ENCODE measurements at regions not wholly inside any gene's neighbourhood (a gene's known extent, or its start where the extent isn't known, plus 50 kb on each side); places are given as distances from the start of the nearest gene placed in this dataset.
"Not testable (repeated sequence)": the region's sequence is repeated elsewhere in the genome, so short reads cannot be mapped to it uniquely, and the experiment has no call there.

DNA sequence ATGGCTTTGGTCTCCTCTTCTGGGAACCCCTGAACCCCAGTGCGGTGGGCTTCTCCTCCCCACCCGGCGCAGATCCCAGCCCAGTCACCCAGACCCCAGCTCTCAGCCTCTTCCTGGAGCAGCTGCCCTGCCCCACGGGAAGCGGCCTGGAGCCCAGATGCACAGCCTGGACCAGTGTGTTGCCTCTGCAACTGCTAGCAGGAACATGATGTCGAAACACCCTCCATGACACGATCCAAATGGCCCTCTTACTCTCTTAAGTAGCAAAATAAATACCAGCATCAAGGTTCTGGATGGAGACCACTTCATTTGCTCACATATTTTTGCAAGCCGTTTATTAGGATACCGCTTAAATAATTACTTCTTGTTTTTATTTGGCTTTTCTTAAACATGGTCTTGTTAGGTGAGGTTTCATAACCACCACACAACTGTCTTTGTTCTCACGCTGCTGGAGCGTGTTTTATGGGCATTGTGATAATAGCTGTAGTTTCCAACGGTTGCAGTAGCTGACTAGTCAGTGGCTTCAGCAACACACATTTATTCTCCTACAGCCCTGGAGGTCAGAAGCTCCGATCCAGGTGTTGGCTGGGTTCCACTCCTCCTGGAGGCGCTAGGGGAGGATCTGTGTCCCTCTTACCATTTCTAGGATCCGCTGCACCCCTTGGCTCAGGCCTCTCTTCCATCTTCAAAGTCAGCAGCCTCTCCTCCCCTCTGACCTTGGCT is 5453.9 kb upstream of the TPTE start:
- H3K27ac ChIP-seq; H3K36me3 ChIP-seq (ENCODE audit: control insufficient read depth, insufficient read depth, low read length); H3K4me2 ChIP-seq (ENCODE audit: low read length); H3K9me3 ChIP-seq (ENCODE audit: control insufficient read depth, low read length); H3K9ac ChIP-seq; H3K79me2 ChIP-seq; H3K27me3 ChIP-seq (ENCODE audit: control insufficient read depth, insufficient read depth, low read length); H3K4me1 ChIP-seq; H2AFZ ChIP-seq; H3K4me3 ChIP-seq (ENCODE audit: low read depth, low read length): not testable (repeated sequence)

DNA sequence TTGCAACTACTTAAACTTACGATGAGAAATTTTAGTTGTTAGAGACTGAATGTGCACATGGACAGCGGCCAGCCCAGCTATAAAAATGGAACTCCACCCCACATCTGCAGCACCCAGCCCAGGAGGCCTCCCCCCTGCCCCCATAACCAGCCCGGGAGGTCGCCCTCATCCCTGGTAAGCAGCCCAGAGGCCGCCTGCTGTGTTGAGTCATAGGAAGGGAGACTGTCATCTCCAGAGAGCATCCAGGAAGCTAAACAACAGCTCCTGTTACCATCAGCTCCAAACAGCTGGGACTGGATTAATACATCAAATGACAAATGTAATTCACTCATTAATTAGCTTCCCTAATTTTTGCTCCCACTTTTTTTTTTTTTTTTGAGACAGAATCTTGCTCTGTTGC is 5452.7 kb upstream of the TPTE start:
- H3K27ac ChIP-seq; H3K79me2 ChIP-seq; H3K9ac ChIP-seq; H3K4me2 ChIP-seq (ENCODE audit: low read length); H3K9me3 ChIP-seq (ENCODE audit: control insufficient read depth, low read length); H3K4me3 ChIP-seq (ENCODE audit: low read depth, low read length); H2AFZ ChIP-seq; H3K4me1 ChIP-seq; H3K36me3 ChIP-seq (ENCODE audit: control insufficient read depth, insufficient read depth, low read length); H3K27me3 ChIP-seq (ENCODE audit: control insufficient read depth, insufficient read depth, low read length): not testable (repeated sequence)

DNA sequence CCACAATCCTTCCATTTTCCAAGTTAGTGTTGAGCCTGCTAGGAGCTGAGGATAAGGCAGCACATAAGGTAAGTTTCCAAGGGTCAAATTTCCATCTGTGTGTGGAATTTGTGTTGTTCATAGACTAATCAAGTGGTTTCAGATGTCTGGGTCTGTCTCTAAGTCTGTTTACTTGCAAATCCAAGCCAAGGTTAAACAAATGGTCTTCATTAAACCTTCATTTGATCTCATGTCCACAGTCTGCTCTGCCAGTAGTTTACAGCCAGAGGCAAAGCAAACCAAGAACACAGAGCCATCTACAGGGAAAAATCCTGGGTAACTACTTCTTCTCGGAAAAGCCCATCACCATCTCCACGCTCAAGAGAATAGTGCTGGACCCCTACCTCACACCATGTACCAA is 5450.2 kb upstream of the TPTE start:
- H3K4me1 ChIP-seq; H3K36me3 ChIP-seq (ENCODE audit: control insufficient read depth, insufficient read depth, low read length); H3K9ac ChIP-seq; H3K4me2 ChIP-seq (ENCODE audit: low read length); H3K79me2 ChIP-seq; H3K9me3 ChIP-seq (ENCODE audit: control insufficient read depth, low read length); H3K4me3 ChIP-seq (ENCODE audit: low read depth, low read length); H3K27ac ChIP-seq; H3K27me3 ChIP-seq (ENCODE audit: control insufficient read depth, insufficient read depth, low read length); H2AFZ ChIP-seq: not testable (repeated sequence)

DNA sequence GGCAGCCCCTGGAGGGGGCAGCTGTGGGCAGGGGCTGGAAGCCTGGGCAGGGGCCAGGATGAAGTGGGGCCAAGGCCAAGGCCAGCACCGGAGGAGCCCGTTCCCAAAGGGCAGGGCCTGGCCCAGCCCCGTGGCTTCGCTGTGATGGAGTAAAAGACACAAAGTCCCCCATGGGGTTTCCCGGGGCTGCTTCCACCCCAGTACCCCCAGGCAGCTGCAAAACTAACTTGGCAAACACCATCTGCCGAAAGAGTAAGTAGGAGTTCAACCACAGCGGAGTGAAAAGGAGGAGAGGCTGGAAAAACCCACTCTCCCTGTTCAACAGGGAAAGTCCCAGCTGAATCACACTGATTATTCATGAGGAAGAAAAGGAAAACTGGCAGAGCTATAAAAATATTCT is 5444.5 kb upstream of the TPTE start:
- not testable (repeated sequence) for H3K4me1 ChIP-seq; H3K4me2 ChIP-seq (ENCODE audit: low read length)

GRCh38 chr21:5079361-5079760 is 5442.0 kb upstream of the TPTE start:
- H3K27ac ChIP-seq; H2AFZ ChIP-seq; H3K4me3 ChIP-seq (ENCODE audit: low read depth, low read length); H3K9ac ChIP-seq; H3K9me3 ChIP-seq (ENCODE audit: control insufficient read depth, low read length); H3K27me3 ChIP-seq (ENCODE audit: control insufficient read depth, insufficient read depth, low read length); H3K36me3 ChIP-seq (ENCODE audit: control insufficient read depth, insufficient read depth, low read length); H3K4me1 ChIP-seq; H3K79me2 ChIP-seq; H3K4me2 ChIP-seq (ENCODE audit: low read length): not testable (repeated sequence)

More for the DNA sequence above, 5444.5 kb upstream of the TPTE start:
- not testable (repeated sequence) for H3K79me2 ChIP-seq; H3K9ac ChIP-seq; H3K27ac ChIP-seq; H3K9me3 ChIP-seq (ENCODE audit: control insufficient read depth, low read length); H2AFZ ChIP-seq; H3K36me3 ChIP-seq (ENCODE audit: control insufficient read depth, insufficient read depth, low read length); H3K27me3 ChIP-seq (ENCODE audit: control insufficient read depth, insufficient read depth, low read length); H3K4me3 ChIP-seq (ENCODE audit: low read depth, low read length)

GRCh38 chr21:5080015-5080414 is 5441.4 kb upstream of the TPTE start:
- not testable (repeated sequence) for H3K36me3 ChIP-seq (ENCODE audit: control insufficient read depth, insufficient read depth, low read length); H3K9ac ChIP-seq; H3K27ac ChIP-seq; H3K79me2 ChIP-seq; H3K27me3 ChIP-seq (ENCODE audit: control insufficient read depth, insufficient read depth, low read length); H3K4me1 ChIP-seq; H3K9me3 ChIP-seq (ENCODE audit: control insufficient read depth, low read length); H2AFZ ChIP-seq; H3K4me2 ChIP-seq (ENCODE audit: low read length); H3K4me3 ChIP-seq (ENCODE audit: low read depth, low read length)

DNA sequence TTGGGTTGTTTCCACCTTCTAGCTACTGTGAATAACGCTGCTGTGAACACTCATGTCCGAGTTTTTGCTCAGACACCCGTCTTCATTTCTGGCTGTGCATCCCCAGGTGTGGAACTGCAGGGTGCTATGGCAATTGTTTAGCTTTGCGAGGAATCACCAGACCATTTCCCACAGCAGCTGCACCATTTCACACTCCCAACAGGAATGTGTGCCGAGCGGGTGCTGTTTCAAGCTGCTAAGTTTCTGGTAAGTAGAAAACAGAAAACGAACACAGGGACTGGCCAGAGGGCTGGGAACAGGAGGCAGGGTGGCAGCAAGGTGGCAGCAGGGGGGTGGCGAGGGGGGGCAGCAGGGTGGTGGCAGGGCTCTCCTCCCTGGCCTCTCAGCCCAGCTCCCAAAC is 5437.1 kb upstream of the TPTE start:
- H3K27me3 ChIP-seq (ENCODE audit: control insufficient read depth, insufficient read depth, low read length); H3K4me1 ChIP-seq; H3K4me2 ChIP-seq (ENCODE audit: low read length); H3K36me3 ChIP-seq (ENCODE audit: control insufficient read depth, insufficient read depth, low read length); H2AFZ ChIP-seq; H3K79me2 ChIP-seq; H3K9ac ChIP-seq; H3K4me3 ChIP-seq (ENCODE audit: low read depth, low read length); H3K9me3 ChIP-seq (ENCODE audit: control insufficient read depth, low read length); H3K27ac ChIP-seq: not testable (repeated sequence)

- H3K4me2 ChIP-seq (ENCODE audit: low read length); H3K4me1 ChIP-seq; H3K36me3 ChIP-seq (ENCODE audit: control insufficient read depth, insufficient read depth, low read length); H2AFZ ChIP-seq; H3K9me3 ChIP-seq (ENCODE audit: control insufficient read depth, low read length); H3K27ac ChIP-seq; H3K4me3 ChIP-seq (ENCODE audit: low read depth, low read length); H3K79me2 ChIP-seq; H3K9ac ChIP-seq; H3K27me3 ChIP-seq (ENCODE audit: control insufficient read depth, insufficient read depth, low read length): not testable (repeated sequence)
Observed at GRCh38 chr21:5085456-5085855, 5435.9 kb upstream of the TPTE start.

GRCh38 chr21:5086416-5086815 is 5435.0 kb upstream of the TPTE start:
- not testable (repeated sequence) for H3K27ac ChIP-seq; H3K4me3 ChIP-seq (ENCODE audit: low read depth, low read length)

GRCh38 chr21:5088820-5089219 is 5432.6 kb upstream of the TPTE start:
- H3K27me3 ChIP-seq (ENCODE audit: control insufficient read depth, insufficient read depth, low read length), result not testable (repeated sequence)

More at GRCh38 chr21:5086416-5086815, 5435.0 kb upstream of the TPTE start:
- H3K4me1 ChIP-seq; H3K9me3 ChIP-seq (ENCODE audit: control insufficient read depth, low read length); H3K79me2 ChIP-seq; H3K27me3 ChIP-seq (ENCODE audit: control insufficient read depth, insufficient read depth, low read length); H3K36me3 ChIP-seq (ENCODE audit: control insufficient read depth, insufficient read depth, low read length); H2AFZ ChIP-seq; H3K4me2 ChIP-seq (ENCODE audit: low read length); H3K9ac ChIP-seq: not testable (repeated sequence)

DNA sequence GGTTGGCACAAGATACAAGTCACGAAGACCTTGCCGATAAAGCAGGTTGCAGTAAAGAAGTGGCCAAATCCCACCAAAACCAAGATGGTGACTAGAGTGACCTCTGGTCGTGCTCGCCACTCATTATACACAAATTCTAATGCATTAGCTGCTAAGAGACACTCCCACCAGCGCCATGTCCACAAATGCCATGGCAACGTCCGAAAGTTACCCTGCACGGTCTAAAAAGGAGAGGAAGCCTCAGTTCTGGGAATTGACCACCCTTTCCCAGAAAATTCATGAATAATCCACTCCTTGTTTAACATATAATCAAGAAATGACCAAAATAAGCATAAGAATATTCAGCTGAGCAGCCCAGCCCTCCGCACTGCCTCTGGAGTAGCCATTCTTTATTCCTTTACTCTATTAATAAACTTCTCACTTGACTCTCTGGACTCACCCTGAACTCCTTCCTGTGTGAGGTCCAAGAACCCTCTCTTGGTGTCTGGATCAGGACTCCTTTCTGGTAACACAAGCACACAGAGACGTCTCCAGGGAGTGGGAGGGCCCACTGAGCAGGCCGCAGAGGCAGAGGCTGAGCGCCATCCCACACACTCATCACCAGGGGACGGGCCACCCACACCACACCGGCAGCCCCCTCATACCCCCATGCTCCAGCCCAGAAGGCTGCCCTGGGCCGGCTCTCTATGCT is 5431.8 kb upstream of the TPTE start:
- not testable (repeated sequence) for H3K27ac ChIP-seq; H3K79me2 ChIP-seq; H3K9ac ChIP-seq; H3K4me3 ChIP-seq (ENCODE audit: low read depth, low read length); H3K27me3 ChIP-seq (ENCODE audit: control insufficient read depth, insufficient read depth, low read length); H2AFZ ChIP-seq; H3K36me3 ChIP-seq (ENCODE audit: control insufficient read depth, insufficient read depth, low read length); H3K4me2 ChIP-seq (ENCODE audit: low read length); H3K9me3 ChIP-seq (ENCODE audit: control insufficient read depth, low read length); H3K4me1 ChIP-seq

More at GRCh38 chr21:5088820-5089219, 5432.6 kb upstream of the TPTE start:
- not testable (repeated sequence) for H3K4me1 ChIP-seq; H3K79me2 ChIP-seq; H2AFZ ChIP-seq; H3K27ac ChIP-seq; H3K36me3 ChIP-seq (ENCODE audit: control insufficient read depth, insufficient read depth, low read length); H3K4me2 ChIP-seq (ENCODE audit: low read length); H3K4me3 ChIP-seq (ENCODE audit: low read depth, low read length); H3K9me3 ChIP-seq (ENCODE audit: control insufficient read depth, low read length); H3K9ac ChIP-seq
